HG02798 (cell line): ENCODE measurements at regions not wholly inside any gene's neighbourhood (a gene's known extent, or its start where the extent isn't known, plus 50 kb on each side); places are given as distances from the start of the nearest gene placed in this dataset.

Experiments used
- ATAC-seq: cut with Tn5 transposase; IDR thresholded peaks from one replicate; pipeline ENCODE4 v1.9.1; 2021; ENCODE audit warnings: mild to moderate bottlenecking; ENCODE audit not compliant: unreplicated experiment, poor library complexity

DNA sequence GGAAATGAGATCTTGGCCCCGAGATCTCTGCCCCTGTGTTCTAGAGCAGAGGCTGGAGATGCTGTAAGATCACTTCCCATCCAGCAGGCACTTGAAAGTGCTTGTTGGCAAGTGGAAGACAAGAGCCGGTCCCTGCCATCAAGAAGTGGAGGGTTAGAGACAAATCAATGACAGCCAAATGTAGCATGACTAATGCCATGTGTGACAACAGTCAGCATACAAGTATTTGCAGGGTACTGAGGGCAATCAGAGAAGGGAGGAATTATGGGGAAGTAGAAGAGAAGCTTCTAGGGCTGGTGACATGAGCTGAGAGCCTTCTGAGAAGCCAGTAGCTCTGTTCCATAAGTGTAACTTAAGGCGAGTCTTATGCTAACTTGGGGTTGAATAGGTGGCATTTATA, 58.6 kb downstream of the TMEM17 start:
- ATAC-seq, result no peak

DNA sequence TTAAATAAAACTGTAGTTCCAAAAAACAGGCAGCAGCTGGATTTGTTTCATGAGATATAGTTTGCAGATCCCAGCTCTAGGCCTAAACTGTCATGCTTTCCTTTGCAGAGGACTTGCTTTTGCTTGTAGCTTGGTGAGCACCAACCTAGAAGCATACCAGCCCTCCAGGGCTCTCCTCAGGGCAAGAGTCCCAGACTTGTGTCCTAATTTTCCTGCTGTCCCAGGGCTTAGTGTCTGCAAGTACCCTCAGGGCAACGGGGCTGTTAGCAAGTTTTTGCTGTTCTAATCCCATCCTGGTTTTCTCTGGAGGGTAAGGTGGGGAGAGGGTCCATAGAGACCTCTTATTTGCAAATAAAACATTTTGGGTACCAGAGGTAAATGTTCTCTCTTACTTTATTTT, 59.5 kb downstream of the TMEM17 start:
- no peak for ATAC-seq

DNA sequence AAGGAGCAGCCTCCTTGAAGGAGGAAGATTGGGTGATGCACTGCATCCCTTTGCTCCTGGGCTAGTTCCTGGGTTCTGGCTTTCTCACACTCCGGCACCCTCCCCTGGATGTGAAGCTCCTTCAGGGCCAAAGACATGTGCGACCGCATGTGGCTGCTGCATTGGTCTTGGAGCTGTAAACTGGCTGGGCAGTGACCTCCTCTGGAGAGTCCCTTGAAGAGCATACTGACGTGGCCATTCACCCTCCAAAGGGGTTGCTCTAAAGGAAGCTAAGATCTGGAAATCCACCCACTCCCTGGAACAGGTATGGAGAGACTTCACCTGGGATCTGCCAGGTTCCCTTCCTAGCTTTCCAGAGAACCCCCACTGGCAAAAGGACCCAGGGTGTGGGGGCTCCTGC, 62.1 kb downstream of the TMEM17 start:
- no peak for ATAC-seq

DNA sequence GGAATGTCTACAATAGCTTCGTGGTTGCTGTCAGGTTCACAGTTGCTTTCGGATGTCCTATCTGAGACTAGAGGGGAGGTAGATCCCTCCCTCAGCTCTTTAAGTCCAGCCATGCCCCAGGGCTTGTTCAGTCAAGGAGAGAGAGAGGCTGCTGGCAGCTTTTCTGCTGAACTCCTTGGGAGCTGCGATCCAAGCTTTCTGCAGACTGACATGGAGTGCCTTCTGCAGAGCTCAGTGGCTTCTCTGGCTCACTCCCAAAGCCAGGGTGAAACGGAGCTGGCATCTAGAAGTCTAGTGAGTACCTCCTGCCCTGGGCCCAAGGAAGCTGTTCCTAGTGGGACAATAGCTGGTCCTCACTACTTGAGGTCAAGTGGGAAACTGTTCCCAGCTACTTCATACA, 62.5 kb downstream of the TMEM17 start:
- no peak for ATAC-seq

DNA sequence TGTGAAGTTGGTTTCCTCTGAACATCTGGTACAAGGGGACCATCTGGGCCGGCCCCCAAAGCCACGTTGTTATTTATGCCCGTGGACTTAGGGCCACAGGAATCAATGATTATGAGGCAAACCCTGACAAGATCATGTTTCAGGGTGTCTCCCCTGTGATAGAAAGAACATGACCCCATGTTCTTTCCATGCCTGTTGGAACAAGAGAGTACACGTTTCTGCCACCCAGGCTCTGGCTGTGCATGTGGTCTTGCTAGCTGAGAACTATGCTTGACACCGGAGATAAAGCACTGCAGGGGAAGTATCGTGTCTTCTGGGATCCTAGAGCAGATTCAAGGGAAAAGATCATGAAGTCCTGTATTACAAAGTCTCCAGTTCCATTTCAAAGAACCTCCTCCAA, 64.2 kb downstream of the TMEM17 start:
- no peak for ATAC-seq

DNA sequence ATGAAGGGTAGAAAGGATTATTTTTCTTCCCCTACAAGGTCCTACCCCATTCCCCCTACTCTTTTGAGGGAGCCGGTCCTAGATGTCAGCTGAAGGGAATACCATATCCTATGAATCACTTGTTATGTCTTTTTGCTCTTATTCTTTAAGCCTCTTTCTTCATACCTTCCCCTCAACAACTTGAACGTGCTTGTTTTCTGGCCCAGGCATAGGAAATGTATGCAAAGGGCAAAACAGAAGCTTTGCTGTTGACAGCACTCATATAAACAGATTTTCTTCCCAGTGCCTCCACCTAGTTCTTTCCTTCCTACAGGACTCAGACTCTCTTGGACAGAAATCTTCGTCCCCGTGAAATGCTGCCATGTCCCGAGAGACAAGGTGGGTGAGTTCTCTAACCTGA, 64.6 kb downstream of the TMEM17 start:
- no peak for ATAC-seq

DNA sequence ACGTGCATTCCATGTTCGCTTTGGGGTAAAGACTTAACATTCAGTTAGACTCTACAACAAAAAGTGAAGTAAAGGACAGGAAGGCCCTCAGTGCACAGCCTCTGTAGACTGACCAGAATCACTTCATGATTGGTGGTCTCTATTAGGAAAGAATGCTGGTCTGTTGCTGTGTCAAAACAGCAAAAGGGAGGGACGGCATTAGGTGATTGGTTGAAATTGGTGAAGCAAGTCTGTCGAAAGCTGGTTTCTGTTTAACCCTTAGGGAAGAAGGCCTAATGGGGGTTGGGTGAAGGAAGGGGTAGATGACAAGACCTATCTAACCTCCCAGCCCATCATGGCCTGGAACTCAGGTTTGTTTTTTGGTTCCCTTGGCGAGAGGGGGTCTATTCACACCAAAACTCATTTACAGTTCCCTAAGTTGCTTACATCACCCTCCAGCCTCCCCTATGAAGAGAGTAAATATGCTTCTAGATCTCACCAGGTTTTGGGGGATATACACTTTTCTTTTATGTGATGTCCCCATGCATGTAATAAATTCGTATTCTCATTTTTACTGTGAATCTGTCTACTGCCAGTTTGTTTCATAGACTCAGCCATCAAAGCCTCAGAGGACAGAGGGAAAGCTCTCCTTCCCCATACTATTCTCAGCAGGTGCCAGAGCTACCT, 65.6 kb downstream of the TMEM17 start:
- ATAC-seq, result no peak

DNA sequence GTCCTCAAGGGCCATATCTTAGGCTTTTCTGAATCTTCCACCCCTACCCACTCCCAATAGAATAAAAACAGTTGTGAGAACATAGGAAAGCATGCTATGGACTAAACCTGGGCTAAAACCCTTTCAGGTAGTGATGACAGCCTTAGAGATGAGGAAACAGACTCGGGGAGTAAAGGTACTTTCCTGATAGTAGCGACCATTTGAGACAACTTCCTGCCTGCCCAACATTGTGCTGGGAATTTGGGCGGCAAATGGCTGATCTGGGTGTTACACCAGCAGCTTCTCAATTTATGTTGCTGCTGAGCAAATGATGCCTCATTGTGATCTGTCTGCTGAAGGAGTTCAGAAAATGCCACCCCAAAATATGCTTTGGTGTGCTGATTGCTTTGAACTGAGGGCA, 66.6 kb downstream of the TMEM17 start:
- no peak for ATAC-seq

DNA sequence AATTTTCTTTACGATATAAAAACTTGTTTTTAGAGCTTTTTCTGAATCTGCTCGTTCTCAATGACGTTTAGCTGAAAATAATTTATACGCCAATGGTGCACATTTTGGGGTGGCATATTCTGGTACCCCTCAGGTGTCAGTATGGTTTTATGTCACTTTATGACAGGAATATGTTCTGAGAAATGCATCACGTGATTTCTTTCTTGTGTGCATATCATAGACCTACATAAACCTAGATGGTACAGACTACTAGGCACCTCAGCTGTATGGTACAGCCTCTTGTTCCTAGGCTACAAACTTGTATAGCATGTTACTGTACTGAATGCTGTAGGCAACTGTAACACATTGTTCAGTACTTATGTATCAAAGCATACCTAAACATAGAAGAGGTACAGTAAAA, 68.2 kb downstream of the TMEM17 start:
- ATAC-seq, result no peak

DNA sequence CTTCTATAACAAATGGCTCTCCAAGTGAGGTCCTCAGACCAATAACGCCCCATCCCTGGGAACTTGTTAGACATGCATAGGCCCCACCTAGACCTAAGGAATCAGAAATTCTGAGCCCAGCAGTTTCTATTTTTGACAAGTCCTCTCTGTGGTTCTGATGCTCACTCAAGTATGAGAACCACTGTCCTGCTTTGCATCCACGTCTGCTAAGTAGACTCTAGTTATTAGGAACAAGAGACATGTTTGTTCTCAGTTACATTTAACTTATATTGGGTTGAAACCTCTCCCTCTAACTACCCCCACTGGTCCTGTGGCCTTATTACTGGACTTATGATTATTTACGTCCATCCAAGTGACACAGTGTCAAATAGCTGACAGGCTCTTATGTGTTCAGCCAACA, 70.3 kb downstream of the TMEM17 start:
- peak; percentile 84 for ATAC-seq

DNA sequence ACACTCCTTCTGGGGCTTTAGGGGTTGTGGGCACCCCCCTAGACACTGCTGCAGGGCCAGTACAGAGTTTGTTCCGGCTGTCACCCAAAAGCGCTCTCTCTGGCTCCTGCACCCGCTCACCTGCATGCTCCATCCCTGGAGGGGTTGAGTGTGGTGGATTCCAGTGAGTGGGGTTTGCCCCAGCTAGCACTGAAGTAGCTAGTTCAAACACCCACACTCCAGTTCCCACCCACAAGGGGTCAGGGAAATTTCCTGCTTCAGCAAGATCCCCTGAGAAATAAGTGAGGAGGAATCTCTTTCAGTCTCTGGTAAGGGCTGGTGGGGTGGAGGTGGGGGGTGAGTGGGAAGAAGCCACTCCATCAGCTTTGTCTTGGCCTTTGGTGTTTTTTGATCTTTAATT, 73.6 kb downstream of the TMEM17 start:
- no peak for ATAC-seq

DNA sequence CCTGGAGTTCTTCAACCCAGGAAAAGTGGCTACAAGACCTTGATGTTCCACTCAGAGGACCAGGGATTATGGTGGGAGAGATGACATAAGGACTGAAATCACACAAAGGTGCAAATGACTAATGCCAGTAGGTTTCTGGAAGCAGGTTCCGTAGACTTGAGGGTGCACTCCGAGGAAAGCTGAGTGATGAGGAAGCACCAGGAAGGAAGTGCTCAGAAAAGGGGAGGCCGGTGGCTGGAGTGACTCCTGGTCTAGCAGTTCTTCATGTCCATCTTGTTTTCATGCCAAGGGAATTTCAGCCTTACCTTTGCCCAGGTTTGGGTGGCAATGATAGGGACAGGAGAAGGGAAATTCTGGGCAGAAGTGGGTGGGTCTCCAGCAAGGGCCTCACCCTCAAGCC, 74.5 kb downstream of the TMEM17 start:
- ATAC-seq, result no peak

DNA sequence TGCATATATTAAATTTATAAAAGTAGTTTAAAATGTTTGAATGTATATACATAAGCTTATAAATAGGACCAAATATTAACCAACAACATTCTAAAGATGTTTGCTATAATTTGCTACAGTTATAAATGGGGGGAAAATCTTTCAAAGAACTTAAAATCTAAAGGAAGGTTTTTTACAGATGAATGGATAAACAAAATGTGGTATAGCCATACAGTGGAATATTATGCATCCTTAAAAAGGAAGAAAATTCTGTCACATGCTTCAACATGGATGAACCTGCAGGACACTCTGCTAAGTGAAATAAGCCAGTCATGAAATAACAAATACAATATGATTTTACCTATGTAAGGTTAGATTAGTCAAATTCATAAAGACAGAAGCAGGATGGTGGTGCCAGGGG, 75.8 kb downstream of the TMEM17 start:
- no peak for ATAC-seq

DNA sequence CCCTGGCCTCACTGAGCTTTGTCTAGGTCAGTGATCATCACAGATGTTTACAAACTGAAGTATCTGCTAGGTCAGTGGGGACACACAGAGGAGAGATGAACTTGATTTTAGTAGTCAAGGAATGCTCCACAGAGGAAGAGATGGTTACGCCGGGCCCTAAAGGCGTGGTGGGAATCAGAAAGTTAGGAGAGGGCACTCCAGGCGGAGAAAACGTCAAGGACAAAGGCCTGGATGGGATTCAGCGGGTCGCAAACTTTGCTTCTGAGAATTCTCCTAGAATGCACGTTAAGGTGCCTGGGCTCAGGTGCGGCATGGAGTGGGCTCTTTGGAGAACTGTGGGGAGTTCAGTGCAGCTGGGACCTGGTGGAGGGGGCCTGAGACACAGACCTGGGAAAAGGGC, 78.8 kb downstream of the TMEM17 start:
- ATAC-seq, result no peak

DNA sequence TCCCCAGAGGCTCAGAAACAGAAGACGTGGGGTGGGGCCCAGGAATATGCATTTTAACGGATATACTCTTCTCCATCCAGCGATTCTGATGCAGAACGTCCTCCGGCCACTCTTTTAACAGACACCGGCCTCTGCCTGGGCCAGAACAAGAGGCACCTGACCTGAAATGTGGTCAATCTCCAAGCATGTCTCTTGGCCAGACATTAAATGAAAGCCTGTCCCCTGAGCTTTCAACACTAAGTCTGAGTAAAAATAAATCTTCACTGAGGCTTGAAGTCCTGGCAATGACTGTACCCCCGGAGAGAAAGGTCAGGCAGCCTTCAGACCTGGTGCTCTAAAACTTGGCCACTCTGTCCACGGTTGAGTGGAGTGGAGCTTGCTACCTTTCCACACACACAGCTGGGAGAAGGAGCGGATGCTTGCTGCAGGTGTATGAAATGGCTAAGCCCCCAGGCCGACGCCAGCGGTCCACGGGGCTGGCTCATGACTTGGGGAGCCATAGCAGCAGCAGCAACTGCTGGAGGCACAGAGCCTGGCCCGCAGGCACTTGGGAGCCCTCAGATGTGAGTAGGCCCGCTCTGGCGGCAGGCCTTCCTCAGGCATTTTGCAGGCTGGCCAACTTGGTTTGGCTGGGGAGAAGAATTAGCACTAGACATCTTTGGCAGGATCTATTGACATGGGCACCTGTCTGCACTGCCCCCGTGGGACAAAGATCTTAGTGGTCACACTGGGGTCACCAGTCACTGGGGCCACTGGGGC, 79.7 kb downstream of the TMEM17 start:
- no peak for ATAC-seq

DNA sequence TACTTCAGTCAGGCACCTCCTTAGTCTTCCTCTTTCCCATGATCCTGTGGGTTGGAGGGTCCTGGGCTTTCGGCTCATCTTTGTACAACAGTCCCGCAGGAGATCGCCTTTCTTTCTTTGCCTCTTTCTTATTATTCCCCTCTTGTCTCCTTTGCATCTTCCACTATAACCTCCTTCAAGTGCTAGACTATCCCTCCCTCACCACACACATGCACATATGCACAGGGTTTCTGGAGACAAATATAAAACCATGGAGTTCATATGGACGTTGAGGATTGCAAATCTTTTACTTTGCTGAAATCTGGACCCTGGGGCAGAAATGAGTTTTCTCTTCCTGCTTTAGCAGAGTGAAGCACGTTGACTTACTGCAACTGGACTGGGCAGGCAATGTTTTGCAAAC, 80.3 kb downstream of the TMEM17 start:
- ATAC-seq, result no peak

DNA sequence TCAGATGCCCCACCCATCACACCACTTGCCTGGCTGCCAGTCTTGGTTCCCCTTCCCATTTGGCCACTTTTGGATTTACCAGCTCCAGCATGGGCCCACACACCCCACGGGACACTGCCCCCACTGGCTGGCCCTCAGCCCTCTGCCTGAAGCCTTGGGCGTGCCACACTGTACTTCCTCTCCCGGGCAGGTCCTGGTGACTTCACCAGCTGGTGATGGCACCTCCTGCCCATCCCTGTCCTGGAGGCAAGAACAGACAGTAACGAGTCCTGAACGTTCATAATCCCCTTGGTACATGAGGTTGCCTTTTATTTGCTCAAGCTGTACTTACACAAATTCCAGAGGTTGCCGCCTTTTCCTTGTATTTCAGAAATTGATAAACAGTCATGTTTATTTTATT, 81.1 kb downstream of the TMEM17 start:
- ATAC-seq, result no peak

DNA sequence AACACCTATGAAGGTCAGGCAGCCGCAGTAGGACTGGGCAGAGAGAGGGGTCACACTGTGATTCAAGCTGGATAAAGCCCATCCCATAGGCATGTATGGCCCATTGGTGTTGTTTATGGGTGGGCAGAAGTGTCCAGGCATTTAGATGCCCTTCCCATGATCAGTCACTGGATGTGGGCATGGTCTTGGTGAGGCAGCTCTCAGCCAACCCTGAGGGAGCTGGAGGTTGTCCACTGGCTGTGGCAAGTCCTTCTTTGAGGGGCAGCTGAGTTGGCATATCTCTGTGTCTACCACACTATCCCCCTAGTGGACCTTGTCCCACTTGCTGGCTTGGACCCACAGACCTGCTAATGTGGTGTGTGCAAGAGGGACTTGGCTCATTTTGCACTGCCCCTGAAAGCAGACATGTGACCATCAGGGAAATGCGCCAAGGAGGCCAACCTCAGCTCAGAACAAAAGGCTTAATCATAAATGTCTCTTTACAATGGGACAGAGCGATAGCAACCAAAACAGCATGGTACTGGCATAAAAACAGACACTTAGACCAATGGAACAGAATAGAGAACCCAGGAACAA, 82.0 kb downstream of the TMEM17 start:
- no peak for ATAC-seq

DNA sequence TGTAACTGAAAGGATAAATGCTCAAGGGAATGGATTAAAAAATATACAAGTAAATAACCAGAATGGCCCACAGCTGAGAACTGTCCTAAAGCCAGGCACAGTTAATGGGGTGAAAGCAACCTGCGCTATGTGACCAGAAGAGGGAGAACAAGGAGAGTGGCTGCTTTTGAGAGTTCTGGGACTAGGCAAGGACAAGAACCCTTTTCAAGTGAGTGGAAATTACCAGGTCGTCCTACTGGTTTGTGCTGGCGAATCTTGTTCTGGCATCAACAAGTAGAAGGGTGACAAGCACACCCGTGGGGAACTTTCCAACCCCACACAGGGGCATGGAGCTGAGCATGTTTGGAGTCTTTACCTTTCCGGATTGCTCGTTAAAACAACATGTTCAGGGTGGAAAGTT, 82.8 kb downstream of the TMEM17 start:
- ATAC-seq, result no peak

DNA sequence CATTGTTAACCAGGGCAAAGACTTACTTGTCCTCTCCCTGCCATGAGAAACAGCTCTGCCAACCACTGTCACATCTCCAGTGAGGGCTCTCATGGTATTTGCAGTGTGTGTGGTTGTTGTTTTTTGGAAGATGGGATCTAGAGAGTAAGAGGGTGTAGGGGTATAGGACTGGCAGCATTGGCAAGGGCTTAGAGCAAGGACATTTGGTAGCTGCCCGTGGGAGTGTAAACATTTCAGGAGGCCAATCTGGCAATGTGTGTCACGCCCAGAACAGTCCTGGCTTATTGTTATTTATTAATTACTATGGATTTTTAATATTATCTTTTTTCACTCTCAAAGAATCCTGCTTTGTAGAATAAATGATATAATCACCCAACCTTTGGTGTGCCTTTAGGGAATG, 90.5 kb downstream of the TMEM17 start:
- peak; percentile 13 for ATAC-seq

DNA sequence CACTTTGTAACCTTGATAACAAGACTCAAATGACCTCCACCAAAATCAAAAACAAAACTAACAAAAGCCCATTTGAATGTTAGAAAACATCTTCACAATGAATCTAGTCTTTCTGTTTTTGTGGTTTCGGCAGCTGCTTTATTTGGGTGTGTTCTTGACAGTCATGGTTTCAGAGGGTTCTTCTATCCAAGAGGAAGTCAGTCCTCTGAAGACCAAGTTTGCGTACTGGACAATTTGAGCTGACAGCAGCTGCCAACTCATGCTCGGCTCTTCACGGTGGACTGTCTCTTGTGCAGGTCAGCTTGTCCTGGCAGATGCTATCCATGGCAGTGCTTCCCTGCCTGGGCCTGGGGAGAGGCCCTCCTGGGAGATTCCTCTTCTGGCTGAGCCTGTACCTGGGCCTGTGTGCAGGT, 91.0 kb downstream of the TMEM17 start:
- peak; percentile 90 for ATAC-seq

DNA sequence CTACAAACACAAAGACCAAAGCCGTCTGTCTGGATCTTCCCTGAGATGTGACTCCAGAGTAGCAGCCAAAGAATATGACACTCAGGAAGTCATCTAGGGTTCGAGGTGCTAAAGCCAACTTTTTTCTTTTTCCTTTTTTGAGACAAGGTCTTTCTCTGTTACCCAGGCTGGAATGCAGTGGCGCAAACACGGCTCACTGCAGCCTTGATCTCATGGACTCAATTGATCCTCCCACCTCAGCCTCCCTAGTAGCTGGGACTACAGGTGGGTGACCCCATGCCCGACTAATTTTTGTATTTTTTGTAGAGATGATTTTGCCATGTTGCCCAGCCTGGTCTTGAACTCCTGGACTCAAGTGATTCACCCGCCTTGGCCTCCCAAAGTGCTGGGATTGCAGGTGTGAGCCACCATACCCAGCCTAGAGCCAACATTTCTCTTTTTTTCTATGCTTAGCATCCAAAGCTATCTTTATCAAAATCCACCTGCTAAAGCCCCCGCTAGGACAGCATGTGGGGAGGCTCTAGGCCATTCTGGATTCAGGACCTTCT, 92.8 kb downstream of the TMEM17 start:
- ATAC-seq, result no peak
